ENCODE measurements at regions not wholly inside any gene's neighbourhood (a gene's known extent, or its start where the extent isn't known, plus 50 kb on each side); places are given as distances from the start of the nearest gene placed in this dataset.
A peak's percentile ranks its signal among the peaks of the same experiment; 100 is the strongest.

GRCh38 chr3:106126846-106127235 lies 258.0 kb upstream of the CBLB start:
- ATAC-seq (no peak), DNase-seq (no peak)
- Histone ChIP-seq H3K9me3 (no peaks in the 10 kb centered on the region), H3K27me3 (ENCODE audit: low read depth) (no peaks in the 10 kb centered on the region), H3K4me3 (no peak overlapping the region), H3K36me3 (no peaks in the 10 kb centered on the region), H3K27ac (no peak overlapping the region), H3K4me1 (peaks cover 8% of the 10 kb centered on the region)
- intact Hi-C loops (cut with DNase I), result no loop called here
- no peak for TF ChIP-seq CTCF (IDR thresholded peaks at IDR 0.05)

- ATAC-seq (no peak), DNase-seq (no peak)
- intact Hi-C loops (cut with DNase I), result no loop called here
- Histone ChIP-seq H3K27ac (no peak overlapping the region), H3K9me3 (no peaks in the 10 kb centered on the region), H3K36me3 (no peaks in the 10 kb centered on the region), H3K27me3 (ENCODE audit: low read depth) (no peaks in the 10 kb centered on the region), H3K4me3 (no peak overlapping the region), H3K4me1 (peaks cover 8% of the 10 kb centered on the region)
- TF ChIP-seq CTCF (IDR thresholded peaks at IDR 0.05), result no peak
These were observed 261.1 kb upstream of the CBLB start for GRCh38 chr3:106129939-106130338.

GRCh38 chr3:106130384-106131198 lies 261.8 kb upstream of the CBLB start:
- DNase-seq, result no peak
- no peaks in the 10 kb centered on the region for H3K36me3 ChIP-seq
- no peak for TF ChIP-seq CTCF (IDR thresholded peaks at IDR 0.05)
- H3K4me3 ChIP-seq, result no peak overlapping the region
- no peaks in the 10 kb centered on the region for H3K27me3 ChIP-seq (ENCODE audit: low read depth)
- intact Hi-C loops (cut with DNase I), result no loop called here
- H3K9me3 ChIP-seq, result no peaks in the 10 kb centered on the region
- ATAC-seq, result peak in 1 of 2 donors; percentile 23
- H3K4me1 ChIP-seq, result peaks cover 8% of the 10 kb centered on the region
- H3K27ac ChIP-seq, result no peak overlapping the region

- no peaks in the 10 kb centered on the region for H3K36me3 ChIP-seq
- H3K4me1 ChIP-seq, result peaks cover 8% of the 10 kb centered on the region
- no peak overlapping the region for H3K4me3 ChIP-seq
- no peak for DNase-seq
- no peaks in the 10 kb centered on the region for H3K9me3 ChIP-seq
- no peak overlapping the region for H3K27ac ChIP-seq
- peak in 1 of 2 donors; percentile 30 for ATAC-seq
- intact Hi-C loops (cut with DNase I), result no loop called here
- H3K27me3 ChIP-seq (ENCODE audit: low read depth), result no peaks in the 10 kb centered on the region
- no peak for TF ChIP-seq CTCF (IDR thresholded peaks at IDR 0.05)
These were observed 266.8 kb upstream of the CBLB start for GRCh38 chr3:106135451-106136160.

- no peak overlapping the region for H3K27ac ChIP-seq
These were observed 271.0 kb upstream of the CBLB start for GRCh38 chr3:106139826-106140225.

More at GRCh38 chr3:106139826-106140225, 271.0 kb upstream of the CBLB start:
- intact Hi-C loops (cut with DNase I), result no loop called here
- no peak for DNase-seq
- no peak for ATAC-seq
- no peaks in the 10 kb centered on the region for H3K9me3 ChIP-seq
- no peaks in the 10 kb centered on the region for H3K4me1 ChIP-seq
- no peak overlapping the region for H3K4me3 ChIP-seq
- no peak for TF ChIP-seq CTCF (IDR thresholded peaks at IDR 0.05)
- H3K36me3 ChIP-seq, result no peaks in the 10 kb centered on the region
- no peaks in the 10 kb centered on the region for H3K27me3 ChIP-seq (ENCODE audit: low read depth)

Data from lower lobe of right lung (tissue), 2 donors.